GM12875 (cell line): ENCODE measurements at regions not wholly inside any gene's neighbourhood (a gene's known extent, or its start where the extent isn't known, plus 50 kb on each side); places are given as distances from the start of the nearest gene placed in this dataset.

ENCODE experiments used
- H3K4me3 ChIP-seq: one replicate; pipeline ENCODE4 v1.5.1; 2011; ENCODE audit warnings: low read depth, low read length, control low read depth
- CTCF ChIP-seq: IDR thresholded peaks from 2 replicates; pipeline ENCODE4 v1.5.1; 2011; ENCODE audit warnings: low read depth, mild to moderate bottlenecking, control low read depth, inconsistent platforms, low read length, moderate library complexity, borderline replicate concordance; ENCODE audit not compliant: insufficient read depth

GRCh38 chr6:14975471-14975817 is 270.4 kb upstream of the JARID2 start:
- H3K4me3 ChIP-seq: no peak overlapping the region
- no peak for TF ChIP-seq CTCF

GRCh38 chr6:14977747-14978382 is 268.0 kb upstream of the JARID2 start:
- TF ChIP-seq CTCF: no peak
- H3K4me3 ChIP-seq: no peak overlapping the region

GRCh38 chr6:14981960-14982359 is 263.9 kb upstream of the JARID2 start:
- no peak for TF ChIP-seq CTCF
- H3K4me3 ChIP-seq: no peak overlapping the region

GRCh38 chr6:14983599-14984518 is 262.0 kb upstream of the JARID2 start:
- no peak overlapping the region for H3K4me3 ChIP-seq
- TF ChIP-seq CTCF: no peak

- no peak overlapping the region for H3K4me3 ChIP-seq
- no peak for TF ChIP-seq CTCF
Measured at GRCh38 chr6:14984519-14984853, 261.4 kb upstream of the JARID2 start.

GRCh38 chr6:14985366-14985765 is 260.5 kb upstream of the JARID2 start:
- TF ChIP-seq CTCF: no peak
- no peak overlapping the region for H3K4me3 ChIP-seq

- no peak overlapping the region for H3K4me3 ChIP-seq
- TF ChIP-seq CTCF: no peak
Measured at GRCh38 chr6:14986370-14986769, 259.5 kb upstream of the JARID2 start.
